OCI-LY3 (cell line): ENCODE measurements at regions not wholly inside any gene's neighbourhood (a gene's known extent, or its start where the extent isn't known, plus 50 kb on each side); places are given as distances from the start of the nearest gene placed in this dataset.

Experiments
- H2AFZ ChIP-seq: fragments of 200-600, 300-600 bp; shearing (Covaris generic); 2 replicates; pipeline ENCODE4 v1.6.0; 2014; ENCODE audit warnings: antibody characterized with exemption, low read depth, low read length
- H3K27ac ChIP-seq: fragments of 200-600, 300-600 bp; sonication (generic); 2 replicates; pipeline ENCODE4 v1.5.1; 2014; ENCODE audit warnings: mild to moderate bottlenecking, low read length, moderate library complexity, mixed read lengths
- H3K27me3 ChIP-seq: fragments of 200-600, 300-600 bp; sonication (generic); 2 replicates; pipeline ENCODE4 v1.6.1; 2014; ENCODE audit warnings: low read depth, low read length, mixed read lengths
- H3K36me3 ChIP-seq: fragments of 200-600, 300-600 bp; sonication (generic); replicated peaks from 2 replicates; pipeline ENCODE3; 2014; ENCODE audit warnings: low read depth, low read length, mixed read lengths
- H3K4me1 ChIP-seq: fragments of 300-600, 200-600 bp; sonication (generic); 2 replicates; pipeline ENCODE4 v1.6.1; 2014; ENCODE audit warnings: low read length, mixed read lengths
- H3K4me2 ChIP-seq: fragments of 200-600, 300-600 bp; sonication (generic); 2 replicates; pipeline ENCODE4 v1.6.1; 2014; ENCODE audit warnings: low read length, mixed read lengths
- H3K4me3 ChIP-seq: fragments of 300-600, 200-600 bp; sonication (generic); 2 replicates; pipeline ENCODE4 v1.5.1; 2014; ENCODE audit warnings: antibody characterized with exemption, mild to moderate bottlenecking, low read length, moderate library complexity
- H3K79me2 ChIP-seq: fragments of 300-600, 200-600 bp; shearing (Covaris generic); 2 replicates; pipeline ENCODE4 v1.6.1; 2014; ENCODE audit warnings: mild to moderate bottlenecking, low read length, mixed read lengths
- H3K9ac ChIP-seq: fragments of 300-600, 200-600 bp; shearing (Covaris generic); 2 replicates; pipeline ENCODE4 v1.6.0; 2014; ENCODE audit warnings: mild to moderate bottlenecking, low read length, moderate library complexity
- H3K9me3 ChIP-seq: fragments of 200-600, 300-600 bp; shearing (Covaris generic); 2 replicates; pipeline ENCODE4 v1.6.1; 2014; ENCODE audit warnings: low read length, mixed read lengths; ENCODE audit not compliant: insufficient read depth
- H4K20me1 ChIP-seq: fragments of 200-600, 300-600 bp; sonication (generic); 2 replicates; pipeline ENCODE4 v1.6.1; 2016; ENCODE audit warnings: low read length, mixed read lengths; ENCODE audit not compliant: insufficient read depth
- CTCF ChIP-seq: fragments of 200-600, 300-600 bp; sonication (generic); IDR thresholded peaks from 2 replicates; pipeline ENCODE4 v1.5.1; 2014; ENCODE audit warnings: antibody characterized with exemption, low read length, low read depth
- EZH2phosphoT487 ChIP-seq: fragments of 200-600 bp; shearing (Covaris generic); IDR thresholded peaks from 2 replicates; pipeline ENCODE4 v1.6.1; 2018; ENCODE audit warnings: antibody characterized with exemption, mixed run types, low read depth

GRCh38 chr1:29730623-29731022, 494.3 kb downstream of the PTPRU start:
- Histone ChIP-seq H3K36me3 (no peaks in the 10 kb centered on the region), H3K4me2 (no peak overlapping the region), H4K20me1 (no peaks in the 10 kb centered on the region), H3K9ac (no peak overlapping the region), H3K4me1 (no peaks in the 10 kb centered on the region), H3K79me2 (no peaks in the 10 kb centered on the region), H3K27me3 (no peaks in the 10 kb centered on the region; the same call in 1 of the 2 replicates), H3K27ac (no peak overlapping the region), H3K9me3 (no peaks in the 10 kb centered on the region), H3K4me3 (no peak overlapping the region), H2AFZ (no peak overlapping the region)
- TF ChIP-seq EZH2phosphoT487: no peak
- TF ChIP-seq CTCF: no peak

GRCh38 chr1:29729281-29729680, 493.0 kb downstream of the PTPRU start:
- no peak overlapping the region for H3K4me3 ChIP-seq
- no peaks in the 10 kb centered on the region for H3K79me2 ChIP-seq
- no peak overlapping the region for H3K9ac ChIP-seq

GRCh38 chr1:29728703-29729102, 492.4 kb downstream of the PTPRU start:
- H3K36me3 ChIP-seq: no peaks in the 10 kb centered on the region
- no peak overlapping the region for H2AFZ ChIP-seq
- H3K79me2 ChIP-seq: no peaks in the 10 kb centered on the region
- no peaks in the 10 kb centered on the region for H3K9me3 ChIP-seq
- no peak overlapping the region for H3K27ac ChIP-seq
- H3K9ac ChIP-seq: no peak overlapping the region
- H4K20me1 ChIP-seq: no peaks in the 10 kb centered on the region
- TF ChIP-seq EZH2phosphoT487: no peak
- TF ChIP-seq CTCF: no peak
- no peaks in the 10 kb centered on the region for H3K27me3 ChIP-seq
- H3K4me2 ChIP-seq: no peak overlapping the region
- H3K4me3 ChIP-seq: no peak overlapping the region
- no peaks in the 10 kb centered on the region for H3K4me1 ChIP-seq

More at GRCh38 chr1:29729281-29729680, 493.0 kb downstream of the PTPRU start:
- Histone ChIP-seq H2AFZ (no peak overlapping the region), H3K4me1 (no peaks in the 10 kb centered on the region), H3K9me3 (no peaks in the 10 kb centered on the region), H4K20me1 (no peaks in the 10 kb centered on the region), H3K4me2 (no peak overlapping the region), H3K27ac (no peak overlapping the region), H3K36me3 (no peaks in the 10 kb centered on the region), H3K27me3 (no peaks in the 10 kb centered on the region; the same call in 1 of the 2 replicates)
- TF ChIP-seq EZH2phosphoT487: no peak
- no peak for TF ChIP-seq CTCF

- Histone ChIP-seq H2AFZ (no peak overlapping the region), H4K20me1 (no peaks in the 10 kb centered on the region), H3K9me3 (no peaks in the 10 kb centered on the region), H3K4me1 (no peaks in the 10 kb centered on the region), H3K4me3 (no peak overlapping the region), H3K36me3 (no peaks in the 10 kb centered on the region), H3K27ac (no peak overlapping the region), H3K9ac (no peak overlapping the region), H3K4me2 (no peak overlapping the region), H3K27me3 (no peaks in the 10 kb centered on the region), H3K79me2 (no peaks in the 10 kb centered on the region)
- TF ChIP-seq CTCF (no peak), EZH2phosphoT487 (no peak)
Observed at GRCh38 chr1:29725262-29725661, 488.9 kb downstream of the PTPRU start.
